OCI-LY7 (cell line): ENCODE measurements at regions not wholly inside any gene's neighbourhood (a gene's known extent, or its start where the extent isn't known, plus 50 kb on each side); places are given as distances from the start of the nearest gene placed in this dataset.

Experiments
- BruUV-seq: library from RNA; stranded (reverse); fragments of 400-500 nt; replicated peaks from 2 replicates; lab custom pipeline; 2021; lab: Mats Ljungman, UMichigan
- CTCF ChIA-PET: fragments of 300-600 bp; sonication (Branson Sonifier 250); formaldehyde crosslinking; loops from one replicate; lab custom pipeline; 2022; ENCODE audit warnings: antibody characterized with exemption; ENCODE audit not compliant: unreplicated experiment; lab: Charles Lee
- POLR2A ChIA-PET: fragments of 300-600 bp; sonication (Branson Sonifier 250); formaldehyde crosslinking; loops from one replicate; lab custom pipeline; 2022; ENCODE audit warnings: antibody characterized with exemption; lab: Charles Lee
- DNase-seq: peaks from one replicate; pipeline ENCODE4 v3.0.0-alpha.2; 2015; ENCODE audit warnings: low spot score
- H2AFZ ChIP-seq: fragments of 200-600 bp; sonication (generic), shearing (Covaris generic); 2 replicates; pipeline ENCODE4 v1.6.1; 2014; ENCODE audit warnings: mild to moderate bottlenecking, antibody characterized with exemption, low read length, moderate library complexity
- H3K27ac ChIP-seq: fragments of 200-600 bp; sonication (generic); 2 replicates; pipeline ENCODE4 v1.5.1; 2014; ENCODE audit warnings: mixed run types, low read depth, mild to moderate bottlenecking, moderate library complexity, low read length, inconsistent platforms; ENCODE audit not compliant: poor library complexity, severe bottlenecking
- H3K36me3 ChIP-seq: fragments of 200-600 bp; sonication (generic); 2 replicates; pipeline ENCODE4 v1.6.1; 2014; ENCODE audit warnings: mild to moderate bottlenecking, antibody characterized with exemption, low read length, moderate library complexity, mixed read lengths; ENCODE audit not compliant: insufficient read depth
- H3K4me1 ChIP-seq: fragments of 200-600 bp; sonication (generic); 2 replicates; pipeline ENCODE4 v1.5.1; 2014; ENCODE audit warnings: mild to moderate bottlenecking, low read length; ENCODE audit not compliant: insufficient read depth, poor library complexity, severe bottlenecking
- H3K4me2 ChIP-seq: fragments of 200-600 bp; sonication (generic); 2 replicates; pipeline ENCODE4 v1.6.1; 2014; ENCODE audit warnings: mild to moderate bottlenecking, low read length
- H3K4me3 ChIP-seq: fragments of 200-600 bp; sonication (generic); 2 replicates; pipeline ENCODE4 v1.5.1; 2014; ENCODE audit warnings: mild to moderate bottlenecking, low read depth, low read length; ENCODE audit not compliant: poor library complexity, severe bottlenecking
- H3K79me2 ChIP-seq: fragments of 200-600 bp; sonication (generic); 2 replicates; pipeline ENCODE4 v1.6.1; 2016; ENCODE audit warnings: low read depth, mild to moderate bottlenecking, low read length, moderate library complexity, mixed read lengths; ENCODE audit not compliant: insufficient read depth
- H3K9me2 ChIP-seq: fragments of 200-600 bp; sonication (generic); 2 replicates; pipeline ENCODE4 v1.6.1; 2016; ENCODE audit warnings: mild to moderate bottlenecking, low read length, mixed read lengths; ENCODE audit not compliant: insufficient read depth
- H3K9me3 ChIP-seq: fragments of 200-600 bp; sonication (generic); 2 replicates; pipeline ENCODE4 v1.6.1; 2014; ENCODE audit warnings: mild to moderate bottlenecking, mixed run types, low read length, mixed read lengths
- H4K20me1 ChIP-seq: fragments of 200-600 bp; sonication (generic); 2 replicates; pipeline ENCODE4 v1.6.1; 2014; ENCODE audit warnings: mild to moderate bottlenecking, antibody characterized with exemption, low read length, moderate library complexity, mixed read lengths; ENCODE audit not compliant: insufficient read depth
- EZH2phosphoT487 ChIP-seq: fragments of 200-600 bp; sonication (generic); IDR thresholded peaks from 2 replicates; pipeline ENCODE4 v1.6.1; 2018; ENCODE audit warnings: low read depth, borderline replicate concordance, mild to moderate bottlenecking, mixed run types, antibody characterized with exemption, low read length, moderate library complexity, mixed read lengths
- intact Hi-C: fragments of 100-400 bp; cut with micrococcal nuclease; formaldehyde crosslinking; loops from one replicate; pipeline ENCODE4 v1.10.0; 2022; ENCODE audit not compliant: unreplicated experiment
- TF ChIP-seq, protein P1 (sequence below): fragments of 200-600 bp; sonication (generic); conservative IDR thresholded peaks from 2 replicates; pipeline ENCODE4 v1.5.1; 2014; ENCODE audit warnings: mild to moderate bottlenecking, antibody characterized with exemption, low read length, moderate library complexity, mixed read lengths

DNA sequence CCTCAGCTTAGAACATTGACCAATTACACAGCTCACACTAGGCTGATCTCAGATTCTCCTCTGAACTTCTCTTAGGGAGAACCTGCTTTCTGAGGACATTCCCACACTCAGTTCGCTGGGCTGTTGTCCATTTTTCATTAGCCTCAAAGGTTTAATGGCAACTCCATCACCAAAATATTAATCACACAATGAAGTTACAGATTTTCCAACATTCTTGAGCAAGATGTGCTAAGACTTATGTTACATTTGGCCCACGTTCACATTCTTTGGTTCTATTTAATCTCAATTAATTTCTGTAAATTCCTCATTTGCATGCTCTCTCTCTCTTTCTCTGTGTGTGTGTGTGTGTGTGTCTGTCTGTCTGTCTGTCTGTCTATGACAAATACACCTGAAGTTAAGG lies 82.3 kb upstream of the EDNRA start:
- ChIA-PET POLR2A (no interaction called here), CTCF (no interaction called here)
- H3K9me3 ChIP-seq = no peaks in the 10 kb centered on the region
- no peak overlapping the region for H2AFZ ChIP-seq
- BruUV-seq = no TSS peak
- DNase-seq = no peak
- H3K9me2 ChIP-seq = no peaks in the 10 kb centered on the region
- H3K79me2 ChIP-seq = no peaks in the 10 kb centered on the region
- H3K27ac ChIP-seq = no peak overlapping the region
- intact Hi-C loops = no loop called here
- H3K36me3 ChIP-seq = no peaks in the 10 kb centered on the region
- H3K4me2 ChIP-seq = no peak overlapping the region
- H4K20me1 ChIP-seq = no peaks in the 10 kb centered on the region
- no peaks in the 10 kb centered on the region for H3K4me1 ChIP-seq
- no peak overlapping the region for H3K4me3 ChIP-seq
- TF ChIP-seq, protein P1, sequence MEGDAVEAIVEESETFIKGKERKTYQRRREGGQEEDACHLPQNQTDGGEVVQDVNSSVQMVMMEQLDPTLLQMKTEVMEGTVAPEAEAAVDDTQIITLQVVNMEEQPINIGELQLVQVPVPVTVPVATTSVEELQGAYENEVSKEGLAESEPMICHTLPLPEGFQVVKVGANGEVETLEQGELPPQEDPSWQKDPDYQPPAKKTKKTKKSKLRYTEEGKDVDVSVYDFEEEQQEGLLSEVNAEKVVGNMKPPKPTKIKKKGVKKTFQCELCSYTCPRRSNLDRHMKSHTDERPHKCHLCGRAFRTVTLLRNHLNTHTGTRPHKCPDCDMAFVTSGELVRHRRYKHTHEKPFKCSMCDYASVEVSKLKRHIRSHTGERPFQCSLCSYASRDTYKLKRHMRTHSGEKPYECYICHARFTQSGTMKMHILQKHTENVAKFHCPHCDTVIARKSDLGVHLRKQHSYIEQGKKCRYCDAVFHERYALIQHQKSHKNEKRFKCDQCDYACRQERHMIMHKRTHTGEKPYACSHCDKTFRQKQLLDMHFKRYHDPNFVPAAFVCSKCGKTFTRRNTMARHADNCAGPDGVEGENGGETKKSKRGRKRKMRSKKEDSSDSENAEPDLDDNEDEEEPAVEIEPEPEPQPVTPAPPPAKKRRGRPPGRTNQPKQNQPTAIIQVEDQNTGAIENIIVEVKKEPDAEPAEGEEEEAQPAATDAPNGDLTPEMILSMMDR = no peak
- TF ChIP-seq EZH2phosphoT487 = no peak

DNA sequence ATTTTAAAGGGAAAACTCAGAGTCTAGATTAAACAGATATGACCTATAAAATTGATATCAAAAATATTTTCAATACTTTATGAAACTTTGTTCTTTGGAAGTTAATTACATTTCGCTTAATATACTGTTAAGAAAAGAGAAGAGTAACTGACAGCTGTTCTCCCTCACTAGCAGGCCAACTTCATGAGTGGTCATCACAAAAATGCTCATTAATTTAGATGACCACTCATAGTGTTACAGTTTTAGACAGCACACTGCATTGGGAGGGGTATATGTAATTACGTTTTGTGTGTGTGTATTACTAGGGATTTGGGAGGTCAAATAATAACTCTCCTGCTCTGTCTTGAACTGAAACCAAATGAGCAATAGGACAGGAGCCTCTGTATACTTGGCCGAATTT lies 80.2 kb upstream of the EDNRA start:
- Histone ChIP-seq H2AFZ (no peak overlapping the region), H4K20me1 (no peaks in the 10 kb centered on the region), H3K79me2 (no peaks in the 10 kb centered on the region), H3K27ac (no peak overlapping the region), H3K4me2 (no peak overlapping the region), H3K4me3 (no peak overlapping the region), H3K36me3 (no peaks in the 10 kb centered on the region), H3K9me2 (no peaks in the 10 kb centered on the region), H3K4me1 (no peaks in the 10 kb centered on the region), H3K9me3 (no peaks in the 10 kb centered on the region)
- no peak for TF ChIP-seq EZH2phosphoT487
- TF ChIP-seq, protein P1 = no peak
- no TSS peak for BruUV-seq
- CTCF ChIA-PET = no interaction called here
- POLR2A ChIA-PET = no interaction called here
- no peak for DNase-seq
- intact Hi-C loops = no loop called here

DNA sequence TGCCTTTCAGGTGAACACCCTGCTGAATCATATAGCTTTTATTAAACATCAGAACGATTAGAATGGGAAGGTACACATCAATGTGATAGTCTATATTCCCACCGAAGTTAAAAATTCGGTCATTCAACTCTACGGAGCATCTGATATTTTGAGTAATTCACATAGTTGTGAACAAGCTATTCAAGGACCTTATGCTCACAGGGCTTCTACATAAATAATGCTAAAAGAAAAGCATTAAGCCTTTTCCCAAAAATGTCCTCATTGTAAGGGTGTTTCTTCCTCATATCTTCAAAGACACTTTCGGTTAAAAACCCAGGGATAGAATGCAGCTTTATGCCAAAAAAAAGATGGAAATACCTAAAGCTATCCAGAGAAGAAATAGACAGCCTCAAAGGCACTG lies 79.7 kb upstream of the EDNRA start:
- Histone ChIP-seq H3K79me2 (no peaks in the 10 kb centered on the region), H4K20me1 (no peaks in the 10 kb centered on the region), H3K27ac (no peak overlapping the region), H3K9me2 (no peaks in the 10 kb centered on the region), H3K4me1 (no peaks in the 10 kb centered on the region), H3K36me3 (no peaks in the 10 kb centered on the region), H3K9me3 (no peaks in the 10 kb centered on the region), H2AFZ (no peak overlapping the region), H3K4me3 (no peak overlapping the region), H3K4me2 (no peak overlapping the region)
- no peak for DNase-seq
- ChIA-PET POLR2A (no interaction called here), CTCF (no interaction called here)
- no TSS peak for BruUV-seq
- TF ChIP-seq EZH2phosphoT487 = no peak
- TF ChIP-seq, protein P1 = no peak
- intact Hi-C loops = no loop called here
